Mucosa of stomach (tissue), 1 donor: ENCODE measurements at regions not wholly inside any gene's neighbourhood (a gene's known extent, or its start where the extent isn't known, plus 50 kb on each side); places are given as distances from the start of the nearest gene placed in this dataset.
"Not testable (repeated sequence)": the region's sequence is repeated elsewhere in the genome, so short reads cannot be mapped to it uniquely, and the experiment has no call there.

Experiments
- H3K27me3 ChIP-seq: one replicate; pipeline ENCODE4 v1.7.0; 2013; ENCODE audit warnings: mild to moderate bottlenecking, low read length; ENCODE audit not compliant: control insufficient read depth, insufficient read depth
- H3K36me3 ChIP-seq: one replicate; pipeline ENCODE4 v1.7.0; 2013; ENCODE audit warnings: low read length; ENCODE audit not compliant: control insufficient read depth, insufficient read depth
- H3K4me1 ChIP-seq: one replicate; pipeline ENCODE4 v1.7.0; 2013; ENCODE audit warnings: mild to moderate bottlenecking, low read length; ENCODE audit not compliant: control insufficient read depth, insufficient read depth
- H3K4me3 ChIP-seq: one replicate; pipeline ENCODE4 v1.7.0; 2013; ENCODE audit warnings: low read length
- H3K9ac ChIP-seq: one replicate; pipeline ENCODE4 v1.7.0; 2013; ENCODE audit warnings: mild to moderate bottlenecking, low read length, moderate library complexity
- H3K9me3 ChIP-seq: one replicate; pipeline ENCODE4 v1.7.0; 2013; ENCODE audit warnings: mild to moderate bottlenecking, low read length, moderate library complexity; ENCODE audit not compliant: control insufficient read depth
- donor health status: Pancreatic carcinoma.

GRCh38 chr13:62489731-62490130 is 1074.1 kb upstream of the PCDH20 start:
- Histone ChIP-seq H3K36me3 (no peaks in the 10 kb centered on the region), H3K9ac (no peak overlapping the region), H3K27me3 (no peaks in the 10 kb centered on the region), H3K4me3 (no peak overlapping the region), H3K4me1 (peaks cover 9% of the 10 kb centered on the region), H3K9me3 (no peaks in the 10 kb centered on the region)

- Histone ChIP-seq H3K9ac (no peak overlapping the region), H3K27me3 (no peaks in the 10 kb centered on the region), H3K36me3 (no peaks in the 10 kb centered on the region), H3K4me3 (no peak overlapping the region), H3K4me1 (peaks cover 9% of the 10 kb centered on the region), H3K9me3 (no peaks in the 10 kb centered on the region)
Measured at GRCh38 chr13:62483774-62484173, 1068.1 kb upstream of the PCDH20 start.

GRCh38 chr13:62482351-62482750 is 1066.7 kb upstream of the PCDH20 start:
- Histone ChIP-seq H3K9me3 (no peaks in the 10 kb centered on the region), H3K4me3 (no peak overlapping the region), H3K27me3 (no peaks in the 10 kb centered on the region), H3K9ac (no peak overlapping the region), H3K36me3 (no peaks in the 10 kb centered on the region), H3K4me1 (no peaks in the 10 kb centered on the region)

GRCh38 chr13:62473944-62474237 is 1058.2 kb upstream of the PCDH20 start:
- Histone ChIP-seq H3K4me3 (no peak overlapping the region), H3K4me1 (no peaks in the 10 kb centered on the region)

GRCh38 chr13:62473190-62473943 is 1057.7 kb upstream of the PCDH20 start:
- no peaks in the 10 kb centered on the region for H3K36me3 ChIP-seq
- H3K4me3 ChIP-seq: no peak overlapping the region
- H3K9ac ChIP-seq: no peak overlapping the region
- no peaks in the 10 kb centered on the region for H3K9me3 ChIP-seq
- no peaks in the 10 kb centered on the region for H3K27me3 ChIP-seq
- H3K4me1 ChIP-seq: no peaks in the 10 kb centered on the region

More at GRCh38 chr13:62473944-62474237, 1058.2 kb upstream of the PCDH20 start:
- H3K27me3 ChIP-seq: no peaks in the 10 kb centered on the region
- no peaks in the 10 kb centered on the region for H3K36me3 ChIP-seq
- H3K9me3 ChIP-seq: no peaks in the 10 kb centered on the region
- H3K9ac ChIP-seq: no peak overlapping the region

GRCh38 chr13:62453761-62454160 is 1038.1 kb upstream of the PCDH20 start:
- no peaks in the 10 kb centered on the region for H3K4me1 ChIP-seq
- no peaks in the 10 kb centered on the region for H3K9me3 ChIP-seq
- no peaks in the 10 kb centered on the region for H3K27me3 ChIP-seq
- H3K36me3 ChIP-seq: no peaks in the 10 kb centered on the region
- no peak overlapping the region for H3K4me3 ChIP-seq
- no peak overlapping the region for H3K9ac ChIP-seq

GRCh38 chr13:62450759-62451158 is 1035.1 kb upstream of the PCDH20 start:
- Histone ChIP-seq H3K4me1 (no peaks in the 10 kb centered on the region), H3K9ac (no peak overlapping the region), H3K9me3 (no peaks in the 10 kb centered on the region), H3K36me3 (no peaks in the 10 kb centered on the region), H3K4me3 (no peak overlapping the region), H3K27me3 (no peaks in the 10 kb centered on the region)

- H3K4me1 ChIP-seq, H3K4me3 ChIP-seq, H3K9ac ChIP-seq, H3K36me3 ChIP-seq, H3K27me3 ChIP-seq, H3K9me3 ChIP-seq: not testable (repeated sequence)
Measured at GRCh38 chr13:62447771-62448382, 1032.2 kb upstream of the PCDH20 start.

- H3K27me3 ChIP-seq: no peaks in the 10 kb centered on the region
Measured at GRCh38 chr13:62444805-62445204, 1029.2 kb upstream of the PCDH20 start.

GRCh38 chr13:62434081-62434480 is 1018.4 kb upstream of the PCDH20 start:
- no peaks in the 10 kb centered on the region for H3K9me3 ChIP-seq
- no peaks in the 10 kb centered on the region for H3K27me3 ChIP-seq

More at GRCh38 chr13:62444805-62445204, 1029.2 kb upstream of the PCDH20 start:
- Histone ChIP-seq H3K4me1 (no peaks in the 10 kb centered on the region), H3K36me3 (no peaks in the 10 kb centered on the region), H3K9ac (no peak overlapping the region), H3K4me3 (no peak overlapping the region), H3K9me3 (no peaks in the 10 kb centered on the region)

GRCh38 chr13:62433660-62434059 is 1018.0 kb upstream of the PCDH20 start:
- H3K9ac ChIP-seq: no peak overlapping the region
- no peaks in the 10 kb centered on the region for H3K9me3 ChIP-seq
- no peaks in the 10 kb centered on the region for H3K4me1 ChIP-seq

More at GRCh38 chr13:62434081-62434480, 1018.4 kb upstream of the PCDH20 start:
- Histone ChIP-seq H3K36me3 (no peaks in the 10 kb centered on the region), H3K4me3 (no peak overlapping the region), H3K9ac (no peak overlapping the region), H3K4me1 (no peaks in the 10 kb centered on the region)

GRCh38 chr13:62432906-62433305 is 1017.3 kb upstream of the PCDH20 start:
- no peaks in the 10 kb centered on the region for H3K36me3 ChIP-seq
- H3K9me3 ChIP-seq: no peaks in the 10 kb centered on the region
- H3K9ac ChIP-seq: no peak overlapping the region
- no peaks in the 10 kb centered on the region for H3K4me1 ChIP-seq
- no peak overlapping the region for H3K4me3 ChIP-seq
- no peaks in the 10 kb centered on the region for H3K27me3 ChIP-seq

More at GRCh38 chr13:62433660-62434059, 1018.0 kb upstream of the PCDH20 start:
- H3K36me3 ChIP-seq: no peaks in the 10 kb centered on the region
- H3K4me3 ChIP-seq: no peak overlapping the region
- H3K27me3 ChIP-seq: no peaks in the 10 kb centered on the region
